GM21786 (cell line): ENCODE measurements at regions not wholly inside any gene's neighbourhood (a gene's known extent, or its start where the extent isn't known, plus 50 kb on each side); places are given as distances from the start of the nearest gene placed in this dataset.

Experiments
- ATAC-seq: cut with Tn5 transposase; IDR thresholded peaks from one replicate; pipeline ENCODE4 v1.9.1; 2021; ENCODE audit not compliant: unreplicated experiment

- ATAC-seq = no peak
These were observed 55.1 kb upstream of the ZEB1 start for GRCh38 chr10:31263903-31264302.

GRCh38 chr10:31268444-31269303, 50.3 kb upstream of the ZEB1 start:
- no peak for ATAC-seq
